ENCODE measurements at regions not wholly inside any gene's neighbourhood (a gene's known extent, or its start where the extent isn't known, plus 50 kb on each side); places are given as distances from the start of the nearest gene placed in this dataset.
"Not testable (repeated sequence)": the region's sequence is repeated elsewhere in the genome, so short reads cannot be mapped to it uniquely, and the experiment has no call there.

GRCh38 chr7:9711259-9711918, 1262.3 kb upstream of the PHF14 start:
- DNase-seq (ENCODE audit: low read depth), result no peak

- DNase-seq (ENCODE audit: low read depth), result no peak
Observed at GRCh38 chr7:9718071-9718661, 1255.5 kb upstream of the PHF14 start.

GRCh38 chr7:9719303-9719702, 1254.4 kb upstream of the PHF14 start:
- no peak for DNase-seq (ENCODE audit: low read depth)

DNA sequence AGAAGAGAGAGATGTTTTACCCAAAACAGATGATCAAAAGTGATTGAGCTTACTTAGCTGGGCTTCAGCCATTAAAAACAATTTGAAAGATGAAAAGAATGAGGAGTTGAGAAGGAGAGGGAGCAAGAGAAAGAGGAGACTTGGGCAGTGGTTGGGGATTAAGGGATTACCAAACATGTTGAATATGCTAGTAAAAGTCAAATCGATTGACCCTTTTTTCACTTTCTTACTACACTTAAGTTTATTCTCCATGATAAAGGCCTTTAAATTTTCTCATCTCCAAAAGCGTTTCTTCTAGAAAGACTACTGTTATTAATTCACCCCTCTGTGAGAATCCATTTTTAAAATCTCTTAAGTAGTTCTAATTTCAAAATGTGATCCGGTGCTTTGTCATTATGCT, 1254.0 kb upstream of the PHF14 start:
- no peak for DNase-seq (ENCODE audit: low read depth)

GRCh38 chr7:9725940-9726663, 1247.6 kb upstream of the PHF14 start:
- DNase-seq (ENCODE audit: low read depth), result not testable (repeated sequence)

GRCh38 chr7:9726811-9727210, 1246.9 kb upstream of the PHF14 start:
- DNase-seq (ENCODE audit: low read depth), result not testable (repeated sequence)

DNA sequence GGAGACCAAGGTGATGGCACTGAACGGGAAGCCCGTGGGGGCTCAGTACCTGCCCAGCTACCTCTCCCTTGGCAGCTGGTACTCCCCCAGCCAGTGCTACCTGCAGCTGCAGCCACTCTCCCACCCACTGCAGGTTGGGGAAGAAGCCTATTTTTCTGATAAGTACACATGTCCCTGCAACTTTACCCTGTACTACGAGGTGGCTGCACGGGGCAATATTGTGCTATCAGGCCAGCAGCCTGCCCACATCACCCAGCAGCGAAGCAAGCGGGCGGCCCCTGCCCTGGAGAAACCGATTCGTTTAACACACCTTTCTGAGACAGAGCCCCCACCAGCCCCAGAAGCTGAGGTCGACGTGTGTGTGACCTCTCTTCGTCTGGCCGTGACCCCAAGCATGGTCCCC, 1246.2 kb upstream of the PHF14 start:
- not testable (repeated sequence) for DNase-seq (ENCODE audit: low read depth)

DNA sequence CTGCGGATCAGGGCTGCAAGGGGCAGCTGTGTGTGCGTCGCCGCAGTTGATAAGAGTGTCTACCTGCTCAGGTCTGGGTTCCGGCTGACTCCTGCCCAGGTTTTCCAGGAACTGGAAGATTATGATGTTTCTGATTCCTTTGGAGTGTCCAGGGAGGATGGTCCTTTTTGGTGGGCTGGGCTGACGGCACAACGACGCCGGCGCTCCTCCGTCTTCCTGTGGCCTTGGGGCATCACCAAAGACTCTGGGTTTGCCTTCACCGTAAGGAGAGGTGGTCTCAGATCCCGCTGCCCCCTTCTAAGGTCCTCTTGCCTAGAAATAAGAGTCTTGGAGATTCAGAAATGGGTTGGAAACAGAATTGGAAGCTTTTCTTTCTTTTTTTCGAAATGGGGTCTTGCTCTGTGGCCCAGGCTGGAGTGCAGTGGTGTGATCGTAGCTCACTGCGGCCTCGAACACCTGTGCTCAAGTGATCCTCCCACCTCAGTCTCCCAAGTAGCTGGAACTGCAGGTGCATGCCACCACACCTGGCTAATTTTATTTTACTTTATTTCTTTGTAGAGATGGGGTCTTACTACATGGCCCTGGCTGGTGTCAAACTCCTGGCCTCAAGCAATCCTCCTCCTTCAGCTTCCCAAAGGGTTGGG, 1245.5 kb upstream of the PHF14 start:
- DNase-seq (ENCODE audit: low read depth), result not testable (repeated sequence)

GRCh38 chr7:9752033-9752432, 1221.6 kb upstream of the PHF14 start:
- no peak for DNase-seq (ENCODE audit: low read depth)

GRCh38 chr7:9761224-9761623, 1212.4 kb upstream of the PHF14 start:
- no peak for DNase-seq (ENCODE audit: low read depth)

DNA sequence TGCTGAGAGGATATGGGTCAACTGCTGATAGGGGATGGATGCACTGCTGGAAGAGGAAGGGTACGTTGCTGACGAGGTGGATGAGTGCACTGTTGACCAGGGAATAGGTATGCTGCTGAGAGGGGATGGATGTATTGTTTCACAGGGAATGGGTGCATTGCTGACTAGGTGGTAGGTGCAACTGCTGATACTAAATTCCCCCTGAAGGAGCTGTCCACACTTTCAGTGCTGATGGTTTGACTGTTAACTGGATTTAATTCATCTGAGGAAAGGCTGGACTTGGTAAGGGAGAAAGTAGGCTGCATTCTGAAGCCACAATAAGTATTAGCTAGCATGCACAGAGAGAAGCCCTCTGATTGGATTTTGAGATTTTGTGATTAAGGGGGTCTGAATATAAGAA, 1196.8 kb upstream of the PHF14 start:
- DNase-seq (ENCODE audit: low read depth), result no peak

GRCh38 chr7:9778367-9778766, 1195.3 kb upstream of the PHF14 start:
- DNase-seq (ENCODE audit: low read depth), result no peak

- no peak for DNase-seq (ENCODE audit: low read depth)
Observed at GRCh38 chr7:9781710-9782109, 1192.0 kb upstream of the PHF14 start.

GRCh38 chr7:9782275-9782674, 1191.4 kb upstream of the PHF14 start:
- DNase-seq (ENCODE audit: low read depth), result no peak

DNA sequence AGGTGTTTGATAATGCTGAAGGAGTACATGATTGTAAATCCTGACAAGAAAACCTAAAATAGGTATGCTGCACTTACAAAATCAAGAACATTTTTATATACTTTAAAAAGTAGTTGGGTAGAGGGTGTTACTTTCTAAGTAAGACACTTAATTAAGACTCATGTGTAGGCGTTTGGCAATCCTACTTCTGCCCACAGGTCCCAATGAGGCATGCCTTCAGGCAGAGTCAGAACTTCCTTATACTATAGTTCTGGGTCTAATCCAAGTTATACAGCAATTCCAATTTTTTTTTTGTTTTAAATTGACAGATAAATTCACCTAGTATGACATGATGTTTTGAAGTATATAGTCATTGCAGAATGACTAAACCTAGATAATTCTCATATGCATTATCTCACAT, 1188.5 kb upstream of the PHF14 start:
- no peak for DNase-seq (ENCODE audit: low read depth)

- no peak for DNase-seq (ENCODE audit: low read depth)
Observed at GRCh38 chr7:9796241-9796640, 1177.4 kb upstream of the PHF14 start.

- no peak for DNase-seq (ENCODE audit: low read depth)
Observed at GRCh38 chr7:9822458-9823290, 1151.0 kb upstream of the PHF14 start.

DNA sequence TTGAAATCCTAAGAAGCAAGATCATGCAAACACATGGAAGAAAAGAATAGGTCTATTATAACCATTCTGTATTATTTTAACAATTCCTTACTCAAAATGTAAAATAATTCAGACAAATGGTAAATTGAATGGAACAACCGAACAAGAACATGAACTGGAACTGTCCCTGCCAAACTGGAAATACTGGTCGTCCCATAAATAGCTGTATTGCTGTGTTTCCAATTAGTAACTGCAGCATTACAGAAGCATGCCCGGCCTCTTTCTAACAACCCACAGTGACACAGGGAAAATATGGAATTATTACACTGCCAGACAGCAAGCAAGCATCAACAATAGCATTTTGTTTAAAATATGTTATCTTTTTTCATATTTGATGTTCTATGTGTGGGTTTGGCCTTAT, 1138.5 kb upstream of the PHF14 start:
- no peak for DNase-seq (ENCODE audit: low read depth)

- no peak for DNase-seq (ENCODE audit: low read depth)
Observed at GRCh38 chr7:9836671-9837070, 1137.0 kb upstream of the PHF14 start.

DNA sequence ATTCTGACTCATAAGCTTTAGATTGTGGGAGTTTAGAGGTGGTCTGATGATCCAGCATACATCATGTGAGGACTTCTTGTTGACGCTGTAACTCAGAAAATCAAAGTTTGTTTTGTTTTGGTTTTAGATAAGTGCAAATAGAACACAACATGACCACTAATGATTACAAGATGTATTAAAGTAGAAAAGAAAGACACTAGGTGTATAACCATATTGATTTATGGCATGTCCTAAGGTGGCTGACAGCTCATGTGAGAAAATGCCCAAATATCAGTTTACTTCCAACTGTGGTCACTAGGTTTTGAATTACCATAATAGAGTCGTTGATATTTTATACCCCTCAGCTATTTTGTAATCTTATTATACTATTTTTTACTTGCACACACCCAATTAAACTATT, 1131.4 kb upstream of the PHF14 start:
- DNase-seq (ENCODE audit: low read depth), result no peak

DNA sequence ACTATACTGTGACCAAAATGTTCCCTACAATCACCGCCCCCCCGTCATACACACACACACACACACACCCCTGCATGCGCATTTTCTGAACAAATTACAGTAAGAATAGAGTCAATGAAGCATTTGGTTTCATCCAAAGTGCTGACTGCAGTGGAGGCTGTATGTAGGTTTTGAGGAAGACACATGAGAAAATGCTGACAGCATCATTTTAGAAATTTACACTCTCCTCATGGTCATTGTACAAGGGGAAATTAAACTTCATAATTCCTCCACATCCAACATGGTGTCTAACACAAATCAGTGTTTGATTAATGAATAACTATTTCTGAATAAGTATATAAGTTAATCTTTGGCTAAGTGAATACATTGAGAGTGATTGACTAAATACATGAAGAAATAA, 1126.8 kb upstream of the PHF14 start:
- no peak for DNase-seq (ENCODE audit: low read depth)

DNA sequence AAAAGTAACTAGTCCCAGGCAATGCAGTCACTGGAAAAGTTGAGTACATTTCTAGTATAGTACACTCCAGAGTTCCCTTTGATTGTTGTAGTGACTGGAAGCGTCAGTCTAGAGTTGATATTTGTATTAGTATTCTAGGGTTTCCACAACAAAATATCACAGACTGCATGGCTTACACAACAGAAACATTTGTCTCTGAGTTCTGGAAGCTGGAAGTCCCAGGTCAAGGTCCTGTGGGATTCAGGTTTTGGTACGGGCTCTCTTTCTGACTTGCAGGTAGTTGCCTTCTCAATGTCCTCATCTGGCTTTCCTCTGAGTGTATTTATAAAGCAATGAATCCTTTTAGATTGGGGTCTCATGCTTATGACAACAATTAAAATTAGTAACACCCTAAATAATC, 1119.1 kb upstream of the PHF14 start:
- no peak for DNase-seq (ENCODE audit: low read depth)

All from HS-5 (cell line).